ENCODE measurements at regions not wholly inside any gene's neighbourhood (a gene's known extent, or its start where the extent isn't known, plus 50 kb on each side); places are given as distances from the start of the nearest gene placed in this dataset.
"Not testable (repeated sequence)": the region's sequence is repeated elsewhere in the genome, so short reads cannot be mapped to it uniquely, and the experiment has no call there.

GRCh38 chr12:124223733-124224138, 71.2 kb upstream of the RFLNA start:
- not testable (repeated sequence) for H3K9ac ChIP-seq (ENCODE audit: low read length); DNase-seq; H3K9me3 ChIP-seq (ENCODE audit: low read length); H3K27me3 ChIP-seq (ENCODE audit: low read length); H3K4me2 ChIP-seq (ENCODE audit: low read depth, low read length, poor library complexity, severe bottlenecking); H3K36me3 ChIP-seq (ENCODE audit: insufficient read depth, low read length); H3K27ac ChIP-seq (ENCODE audit: low read length); H3K79me2 ChIP-seq (ENCODE audit: low read length); H3K9me2 ChIP-seq (replicated peaks; ENCODE audit: insufficient read depth, low read length); H3K4me1 ChIP-seq (ENCODE audit: low read length); H4K20me1 ChIP-seq (ENCODE audit: insufficient read depth, low read depth, low read length); H2AFZ ChIP-seq (ENCODE audit: low read length); H3K4me3 ChIP-seq (ENCODE audit: low read length)

GRCh38 chr12:124224535-124225110, 70.3 kb upstream of the RFLNA start:
- Histone ChIP-seq H3K36me3 (ENCODE audit: insufficient read depth, low read length) (no peaks in the 10 kb centered on the region), H2AFZ (ENCODE audit: low read length) (no peak overlapping the region), H3K9ac (ENCODE audit: low read length) (no peak overlapping the region), H3K9me3 (ENCODE audit: low read length) (no peaks in the 10 kb centered on the region), H3K79me2 (ENCODE audit: low read length) (no peaks in the 10 kb centered on the region), H3K27me3 (ENCODE audit: low read length) (no peaks in the 10 kb centered on the region), H3K9me2 (replicated peaks; ENCODE audit: insufficient read depth, low read length) (no peaks in the 10 kb centered on the region), H3K27ac (ENCODE audit: low read length) (no peak overlapping the region), H3K4me2 (ENCODE audit: low read depth, low read length, poor library complexity, severe bottlenecking) (no peak overlapping the region), H3K4me1 (ENCODE audit: low read length) (peaks cover 5% of the 10 kb centered on the region), H4K20me1 (ENCODE audit: insufficient read depth, low read depth, low read length) (no peaks in the 10 kb centered on the region), H3K4me3 (ENCODE audit: low read length) (no peak overlapping the region)
- DNase-seq: no peak

GRCh38 chr12:124225730-124226129, 69.2 kb upstream of the RFLNA start:
- Histone ChIP-seq H3K27ac (ENCODE audit: low read length) (no peak overlapping the region), H3K4me2 (ENCODE audit: low read depth, low read length, poor library complexity, severe bottlenecking) (no peak overlapping the region), H3K9ac (ENCODE audit: low read length) (no peak overlapping the region), H3K9me3 (ENCODE audit: low read length) (no peaks in the 10 kb centered on the region), H3K4me3 (ENCODE audit: low read length) (no peak overlapping the region), H4K20me1 (ENCODE audit: insufficient read depth, low read depth, low read length) (no peaks in the 10 kb centered on the region), H3K27me3 (ENCODE audit: low read length) (no peaks in the 10 kb centered on the region), H2AFZ (ENCODE audit: low read length) (no peak overlapping the region), H3K79me2 (ENCODE audit: low read length) (no peaks in the 10 kb centered on the region), H3K9me2 (replicated peaks; ENCODE audit: insufficient read depth, low read length) (no peaks in the 10 kb centered on the region), H3K36me3 (ENCODE audit: insufficient read depth, low read length) (no peaks in the 10 kb centered on the region), H3K4me1 (ENCODE audit: low read length) (peaks cover 16% of the 10 kb centered on the region)
- DNase-seq: no peak

GRCh38 chr12:124227951-124228711, 66.8 kb upstream of the RFLNA start:
- Histone ChIP-seq H3K9ac (ENCODE audit: low read length) (no peak overlapping the region), H3K4me1 (ENCODE audit: low read length) (peaks cover 16% of the 10 kb centered on the region), H3K4me2 (ENCODE audit: low read depth, low read length, poor library complexity, severe bottlenecking) (no peak overlapping the region), H3K27me3 (ENCODE audit: low read length) (no peaks in the 10 kb centered on the region), H3K9me3 (ENCODE audit: low read length) (no peaks in the 10 kb centered on the region), H3K27ac (ENCODE audit: low read length) (no peak overlapping the region), H3K4me3 (ENCODE audit: low read length) (no peak overlapping the region), H3K36me3 (ENCODE audit: insufficient read depth, low read length) (no peaks in the 10 kb centered on the region), H2AFZ (ENCODE audit: low read length) (no peak overlapping the region), H4K20me1 (ENCODE audit: insufficient read depth, low read depth, low read length) (no peaks in the 10 kb centered on the region), H3K9me2 (replicated peaks; ENCODE audit: insufficient read depth, low read length) (no peaks in the 10 kb centered on the region), H3K79me2 (ENCODE audit: low read length) (no peaks in the 10 kb centered on the region)
- no peak for DNase-seq

- no peak overlapping the region for H3K4me2 ChIP-seq (ENCODE audit: low read depth, low read length, poor library complexity, severe bottlenecking)
- no peaks in the 10 kb centered on the region for H4K20me1 ChIP-seq (ENCODE audit: insufficient read depth, low read depth, low read length)
- H3K9me2 ChIP-seq (replicated peaks; ENCODE audit: insufficient read depth, low read length): no peaks in the 10 kb centered on the region
- no peaks in the 10 kb centered on the region for H3K79me2 ChIP-seq (ENCODE audit: low read length)
- no peak overlapping the region for H3K27ac ChIP-seq (ENCODE audit: low read length)
- no peaks in the 10 kb centered on the region for H3K9me3 ChIP-seq (ENCODE audit: low read length)
- DNase-seq: no peak
- no peaks in the 10 kb centered on the region for H3K36me3 ChIP-seq (ENCODE audit: insufficient read depth, low read length)
- no peaks in the 10 kb centered on the region for H3K27me3 ChIP-seq (ENCODE audit: low read length)
- no peak overlapping the region for H3K9ac ChIP-seq (ENCODE audit: low read length)
- H2AFZ ChIP-seq (ENCODE audit: low read length): no peak overlapping the region
- no peak overlapping the region for H3K4me3 ChIP-seq (ENCODE audit: low read length)
- peaks cover 16% of the 10 kb centered on the region for H3K4me1 ChIP-seq (ENCODE audit: low read length)
Measured at GRCh38 chr12:124229520-124229919, 65.4 kb upstream of the RFLNA start.

GRCh38 chr12:124230117-124230757, 64.7 kb upstream of the RFLNA start:
- H3K9ac ChIP-seq (ENCODE audit: low read length): no peak overlapping the region
- H2AFZ ChIP-seq (ENCODE audit: low read length): no peak overlapping the region
- no peaks in the 10 kb centered on the region for H3K27me3 ChIP-seq (ENCODE audit: low read length)
- DNase-seq: no peak
- H3K4me1 ChIP-seq (ENCODE audit: low read length): peaks cover 16% of the 10 kb centered on the region
- H4K20me1 ChIP-seq (ENCODE audit: insufficient read depth, low read depth, low read length): no peaks in the 10 kb centered on the region
- H3K9me3 ChIP-seq (ENCODE audit: low read length): no peaks in the 10 kb centered on the region
- no peak overlapping the region for H3K4me3 ChIP-seq (ENCODE audit: low read length)
- no peaks in the 10 kb centered on the region for H3K9me2 ChIP-seq (replicated peaks; ENCODE audit: insufficient read depth, low read length)
- no peak overlapping the region for H3K4me2 ChIP-seq (ENCODE audit: low read depth, low read length, poor library complexity, severe bottlenecking)
- H3K79me2 ChIP-seq (ENCODE audit: low read length): no peaks in the 10 kb centered on the region
- no peaks in the 10 kb centered on the region for H3K36me3 ChIP-seq (ENCODE audit: insufficient read depth, low read length)
- H3K27ac ChIP-seq (ENCODE audit: low read length): no peak overlapping the region

- Histone ChIP-seq H3K27me3 (ENCODE audit: low read length) (no peaks in the 10 kb centered on the region), H3K4me2 (ENCODE audit: low read depth, low read length, poor library complexity, severe bottlenecking) (no peak overlapping the region), H2AFZ (ENCODE audit: low read length) (no peak overlapping the region), H3K9me3 (ENCODE audit: low read length) (no peaks in the 10 kb centered on the region), H3K4me1 (ENCODE audit: low read length) (peaks cover 16% of the 10 kb centered on the region), H3K9ac (ENCODE audit: low read length) (no peak overlapping the region), H3K79me2 (ENCODE audit: low read length) (no peaks in the 10 kb centered on the region), H3K36me3 (ENCODE audit: insufficient read depth, low read length) (no peaks in the 10 kb centered on the region), H3K9me2 (replicated peaks; ENCODE audit: insufficient read depth, low read length) (no peaks in the 10 kb centered on the region), H3K4me3 (ENCODE audit: low read length) (no peak overlapping the region), H3K27ac (ENCODE audit: low read length) (no peak overlapping the region), H4K20me1 (ENCODE audit: insufficient read depth, low read depth, low read length) (no peaks in the 10 kb centered on the region)
- DNase-seq: no peak
Measured at GRCh38 chr12:124230789-124231188, 64.1 kb upstream of the RFLNA start.

- Histone ChIP-seq H3K9me3 (ENCODE audit: low read length) (no peaks in the 10 kb centered on the region), H3K4me2 (ENCODE audit: low read depth, low read length, poor library complexity, severe bottlenecking) (no peak overlapping the region), H4K20me1 (ENCODE audit: insufficient read depth, low read depth, low read length) (no peaks in the 10 kb centered on the region), H3K27ac (ENCODE audit: low read length) (no peak overlapping the region), H3K27me3 (ENCODE audit: low read length) (no peaks in the 10 kb centered on the region), H3K9ac (ENCODE audit: low read length) (no peak overlapping the region), H2AFZ (ENCODE audit: low read length) (no peak overlapping the region), H3K4me1 (ENCODE audit: low read length) (peaks cover 16% of the 10 kb centered on the region), H3K4me3 (ENCODE audit: low read length) (no peak overlapping the region), H3K9me2 (replicated peaks; ENCODE audit: insufficient read depth, low read length) (no peaks in the 10 kb centered on the region), H3K79me2 (ENCODE audit: low read length) (no peaks in the 10 kb centered on the region), H3K36me3 (ENCODE audit: insufficient read depth, low read length) (no peaks in the 10 kb centered on the region)
- no peak for DNase-seq
Measured at GRCh38 chr12:124231980-124232653, 62.8 kb upstream of the RFLNA start.

Measured in Karpas-422 (cell line).